Choroid plexus epithelial cell (primary cell): ENCODE measurements at regions not wholly inside any gene's neighbourhood (a gene's known extent, or its start where the extent isn't known, plus 50 kb on each side); places are given as distances from the start of the nearest gene placed in this dataset.

Experiments
- DNase-seq: peaks from one replicate; pipeline ENCODE4 v3.0.0-alpha.2; 2010; ENCODE audit warnings: low read depth
- H3K4me3 ChIP-seq: 2 replicates; pipeline ENCODE4 v1.5.1; 2011; ENCODE audit warnings: low read depth, mild to moderate bottlenecking, control low read depth, low read length, moderate library complexity
- CTCF ChIP-seq: conservative IDR thresholded peaks from 2 replicates; pipeline ENCODE4 v1.5.1; 2011; ENCODE audit warnings: low read depth, mild to moderate bottlenecking, control low read depth, inconsistent platforms, low read length, moderate library complexity

- DNase-seq, result no peak
- no peak overlapping the region for H3K4me3 ChIP-seq
- TF ChIP-seq CTCF, result no peak
Observed at GRCh38 chr3:124318014-124318413, 326.1 kb upstream of the ROPN1 start.

GRCh38 chr3:124318656-124319055 is 326.7 kb upstream of the ROPN1 start:
- TF ChIP-seq CTCF, result no peak
- H3K4me3 ChIP-seq, result no peak overlapping the region
- DNase-seq, result no peak

DNA sequence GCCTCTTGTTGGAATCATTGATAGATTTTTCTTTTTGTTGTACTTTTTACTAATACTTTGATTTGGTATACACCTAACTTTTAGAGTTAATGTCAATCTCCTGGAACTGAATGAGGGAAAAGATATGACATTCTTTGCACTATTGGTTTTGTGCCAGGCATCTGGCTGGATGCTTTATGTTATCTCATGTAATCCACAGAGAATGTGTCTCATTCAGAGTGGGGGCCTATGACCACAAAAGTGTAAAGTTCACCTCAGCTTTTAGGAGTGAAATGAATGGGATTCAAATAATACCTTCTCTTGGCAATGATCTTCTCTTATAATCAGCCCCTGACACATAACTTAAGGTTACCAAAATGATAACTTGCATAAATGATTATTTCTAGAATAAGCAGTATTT is 329.1 kb upstream of the ROPN1 start:
- DNase-seq, result no peak
- no peak for TF ChIP-seq CTCF
- no peak overlapping the region for H3K4me3 ChIP-seq

- no peak overlapping the region for H3K4me3 ChIP-seq
- DNase-seq, result no peak
- TF ChIP-seq CTCF, result no peak
Observed at GRCh38 chr3:124322309-124322880, 330.5 kb upstream of the ROPN1 start.

DNA sequence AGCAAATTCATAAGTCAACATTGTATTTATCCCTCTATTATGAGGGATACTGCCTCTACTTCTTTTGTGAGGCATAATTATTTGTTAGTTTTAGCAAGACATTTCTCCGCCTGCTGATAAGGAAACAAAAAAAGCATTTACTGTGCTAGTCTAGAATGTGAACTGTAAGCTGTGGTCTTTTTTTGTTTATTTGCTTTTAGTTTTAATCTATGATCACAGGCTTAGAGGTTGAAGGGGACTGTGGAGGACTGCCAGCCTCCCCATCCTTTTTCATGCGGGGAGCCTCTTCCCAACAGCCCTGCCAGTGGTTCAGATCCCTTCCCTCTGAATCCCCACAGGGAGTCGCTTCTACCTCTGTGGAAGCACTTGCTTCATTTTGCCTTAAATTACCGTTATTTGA is 331.0 kb upstream of the ROPN1 start:
- TF ChIP-seq CTCF, result no peak
- peak; percentile 11 for DNase-seq

DNA sequence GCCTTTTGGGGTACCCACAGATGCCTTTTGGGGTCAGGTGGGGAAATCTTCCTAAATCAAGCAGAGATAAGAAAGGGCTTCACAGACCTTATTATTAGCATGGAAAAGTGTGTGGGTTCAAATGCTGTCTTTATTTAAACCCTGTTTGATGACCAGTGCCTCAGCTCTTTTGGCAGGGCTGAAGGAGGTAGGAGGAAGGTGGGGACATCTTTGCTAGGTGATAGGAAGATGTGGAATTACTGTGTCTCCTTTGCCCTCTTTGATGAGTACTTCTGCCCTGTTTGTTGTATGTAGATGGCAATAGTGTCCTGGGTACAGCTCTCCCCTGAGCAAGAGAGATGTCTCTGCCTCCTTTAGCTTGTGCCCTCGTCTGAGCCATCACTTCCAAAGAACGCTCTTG is 333.3 kb upstream of the ROPN1 start:
- no peak for DNase-seq
- no peak for TF ChIP-seq CTCF
- H3K4me3 ChIP-seq, result no peak overlapping the region

More for the DNA sequence above, 331.0 kb upstream of the ROPN1 start:
- H3K4me3 ChIP-seq, result no peak overlapping the region

- no peak for DNase-seq
- H3K4me3 ChIP-seq, result no peak overlapping the region
Observed at GRCh38 chr3:124329723-124330122, 337.8 kb upstream of the ROPN1 start.

More at GRCh38 chr3:124329723-124330122, 337.8 kb upstream of the ROPN1 start:
- no peak for TF ChIP-seq CTCF
